ACC112 (cell line): ENCODE measurements at regions not wholly inside any gene's neighbourhood (a gene's known extent, or its start where the extent isn't known, plus 50 kb on each side); places are given as distances from the start of the nearest gene placed in this dataset.

Experiments used
- H2AFZ ChIP-seq: fragments of 200-600 bp; sonication (generic); one replicate; pipeline ENCODE4 v1.6.0; 2017; ENCODE audit warnings: antibody characterized with exemption, low read length; ENCODE audit not compliant: unreplicated experiment
- H3K27ac ChIP-seq: fragments of 200-600 bp; sonication (generic); 2 replicates; pipeline ENCODE4 v1.5.1; 2014; ENCODE audit warnings: low read depth, mild to moderate bottlenecking, antibody characterized with exemption, low read length, moderate library complexity
- H3K27me3 ChIP-seq: fragments of 200-600 bp; sonication (generic); 2 replicates; pipeline ENCODE4 v1.6.1; 2014; ENCODE audit warnings: mild to moderate bottlenecking, antibody characterized with exemption, low read length, moderate library complexity, mixed read lengths; ENCODE audit not compliant: insufficient read depth
- H3K36me3 ChIP-seq: fragments of 200-600 bp; sonication (generic); 2 replicates; pipeline ENCODE4 v1.6.1; 2016; ENCODE audit warnings: mild to moderate bottlenecking, antibody characterized with exemption, low read length, moderate library complexity, mixed read lengths; ENCODE audit not compliant: insufficient read depth
- H3K4me1 ChIP-seq: fragments of 200-600 bp; sonication (generic); one replicate; pipeline ENCODE4 v1.6.1; 2016; ENCODE audit warnings: low read length, mixed read lengths; ENCODE audit not compliant: insufficient read depth, unreplicated experiment, control insufficient read depth
- H3K4me3 ChIP-seq: fragments of 200-600 bp; sonication (generic); 2 replicates; pipeline ENCODE4 v1.5.1; 2014; ENCODE audit warnings: mild to moderate bottlenecking, low read depth, low read length
- H3K79me2 ChIP-seq: fragments of 200-600 bp; sonication (generic); one replicate; pipeline ENCODE4 v1.6.0; 2016; ENCODE audit warnings: low read length; ENCODE audit not compliant: control insufficient read depth, unreplicated experiment, insufficient read depth

- peaks cover 16% of the 10 kb centered on the region for H3K79me2 ChIP-seq
- no peaks in the 10 kb centered on the region for H3K27me3 ChIP-seq
- H3K4me3 ChIP-seq = no peak overlapping the region
- no peaks in the 10 kb centered on the region for H3K36me3 ChIP-seq
- H2AFZ ChIP-seq = no peak overlapping the region
- H3K27ac ChIP-seq = no peak overlapping the region
- H3K4me1 ChIP-seq = no peaks in the 10 kb centered on the region
Measured at GRCh38 chr11:19478891-19479290, 233.7 kb upstream of the NAV2 start.

GRCh38 chr11:19474954-19475721 lies 234.4 kb upstream of the E2F8 start:
- Histone ChIP-seq H3K27ac (no peak overlapping the region), H3K27me3 (no peaks in the 10 kb centered on the region), H3K36me3 (no peaks in the 10 kb centered on the region)

DNA sequence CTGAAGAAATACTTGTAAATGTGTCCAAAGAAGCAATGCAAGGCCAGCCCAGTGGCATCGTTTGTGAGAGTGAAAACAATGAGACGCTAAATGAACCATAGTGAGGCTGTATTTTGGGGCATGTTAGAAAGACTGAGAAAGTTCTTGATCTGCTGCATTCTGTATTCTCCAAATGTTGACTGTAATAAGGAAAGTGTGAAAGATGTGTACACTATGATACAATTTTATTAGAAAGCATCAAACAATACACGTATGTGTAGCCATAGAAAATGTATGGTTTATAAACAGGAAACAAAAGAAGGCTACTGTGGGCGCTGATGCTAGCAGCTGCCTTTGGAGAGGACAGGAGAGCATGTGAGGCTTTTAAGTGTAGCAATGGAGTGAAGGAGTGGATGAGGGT lies 233.5 kb upstream of the E2F8 start:
- Histone ChIP-seq H3K4me1 (peaks cover 4% of the 10 kb centered on the region), H2AFZ (no peak overlapping the region), H3K27ac (no peak overlapping the region), H3K79me2 (peaks cover 13% of the 10 kb centered on the region), H3K36me3 (no peaks in the 10 kb centered on the region), H3K27me3 (no peaks in the 10 kb centered on the region), H3K4me3 (no peak overlapping the region)

More at GRCh38 chr11:19474954-19475721, 234.4 kb upstream of the E2F8 start:
- Histone ChIP-seq H3K4me1 (peaks cover 4% of the 10 kb centered on the region), H2AFZ (no peak overlapping the region), H3K4me3 (no peak overlapping the region), H3K79me2 (peaks cover 9% of the 10 kb centered on the region)

GRCh38 chr11:19472679-19473078 lies 231.9 kb upstream of the E2F8 start:
- Histone ChIP-seq H3K27me3 (no peaks in the 10 kb centered on the region), H2AFZ (no peak overlapping the region), H3K36me3 (peaks cover 2% of the 10 kb centered on the region; the same call in 1 of the 2 replicates), H3K79me2 (peaks cover 18% of the 10 kb centered on the region), H3K4me1 (peaks cover 4% of the 10 kb centered on the region), H3K4me3 (no peak overlapping the region), H3K27ac (no peak overlapping the region)

DNA sequence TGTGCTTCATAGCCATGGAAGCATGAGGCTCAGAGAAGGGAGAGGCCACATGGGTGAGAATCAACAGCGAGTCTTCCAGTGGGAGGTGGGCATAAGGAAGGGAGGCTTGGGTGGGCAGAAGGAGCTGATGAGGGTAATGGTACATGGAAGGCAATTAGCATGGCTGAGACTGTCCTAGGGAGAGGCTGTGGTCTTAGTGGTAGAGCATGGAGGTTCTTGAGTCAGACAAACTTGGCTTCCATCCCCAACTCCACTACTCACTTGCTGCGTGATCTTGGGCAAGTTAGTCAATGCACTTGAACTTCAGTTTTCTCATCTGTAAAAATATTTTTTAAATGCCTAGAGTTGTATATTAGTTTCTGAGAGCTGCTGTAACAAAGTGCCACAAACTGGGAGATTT lies 227.2 kb upstream of the E2F8 start:
- Histone ChIP-seq H3K4me1 (peaks cover 4% of the 10 kb centered on the region), H3K27me3 (no peaks in the 10 kb centered on the region), H2AFZ (no peak overlapping the region), H3K79me2 (peaks cover 38% of the 10 kb centered on the region), H3K27ac (no peak overlapping the region), H3K4me3 (no peak overlapping the region), H3K36me3 (peaks cover 13% of the 10 kb centered on the region; the same call in 1 of the 2 replicates)

DNA sequence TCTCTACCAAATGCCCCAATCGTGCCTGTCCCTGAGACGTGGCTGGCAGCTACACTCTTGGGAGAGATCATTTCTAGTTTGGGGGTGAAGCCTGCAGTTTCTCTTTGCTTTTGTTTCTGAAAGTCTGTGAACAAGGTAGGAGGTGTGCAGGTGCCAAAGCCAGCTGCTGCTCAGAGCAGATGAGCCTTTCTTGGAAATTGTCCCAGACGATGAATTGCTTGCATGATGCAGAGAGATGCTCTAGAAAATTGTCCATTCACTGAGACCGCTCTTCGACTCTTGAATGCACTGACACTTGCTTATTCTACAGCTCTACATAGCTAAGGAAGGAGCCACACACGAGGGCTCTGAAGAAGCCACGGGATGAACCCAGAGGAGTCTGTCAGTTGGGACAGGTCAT lies 225.6 kb upstream of the E2F8 start:
- no peaks in the 10 kb centered on the region for H3K27me3 ChIP-seq
- no peak overlapping the region for H3K27ac ChIP-seq
- peaks cover 51% of the 10 kb centered on the region for H3K79me2 ChIP-seq
- H3K4me1 ChIP-seq = peaks cover 3% of the 10 kb centered on the region
- H3K36me3 ChIP-seq = peaks cover 13% of the 10 kb centered on the region; the same call in 1 of the 2 replicates
- H2AFZ ChIP-seq = no peak overlapping the region
- no peak overlapping the region for H3K4me3 ChIP-seq

- no peak overlapping the region for H3K4me3 ChIP-seq
- peaks cover 15% of the 10 kb centered on the region for H3K4me1 ChIP-seq
- no peak overlapping the region for H3K27ac ChIP-seq
- H3K36me3 ChIP-seq = peaks cover 13% of the 10 kb centered on the region; the same call in 1 of the 2 replicates
- no peaks in the 10 kb centered on the region for H3K27me3 ChIP-seq
- peaks cover 54% of the 10 kb centered on the region for H3K79me2 ChIP-seq
- H2AFZ ChIP-seq = no peak overlapping the region
Measured at GRCh38 chr11:19463976-19464375, 223.2 kb upstream of the E2F8 start.

DNA sequence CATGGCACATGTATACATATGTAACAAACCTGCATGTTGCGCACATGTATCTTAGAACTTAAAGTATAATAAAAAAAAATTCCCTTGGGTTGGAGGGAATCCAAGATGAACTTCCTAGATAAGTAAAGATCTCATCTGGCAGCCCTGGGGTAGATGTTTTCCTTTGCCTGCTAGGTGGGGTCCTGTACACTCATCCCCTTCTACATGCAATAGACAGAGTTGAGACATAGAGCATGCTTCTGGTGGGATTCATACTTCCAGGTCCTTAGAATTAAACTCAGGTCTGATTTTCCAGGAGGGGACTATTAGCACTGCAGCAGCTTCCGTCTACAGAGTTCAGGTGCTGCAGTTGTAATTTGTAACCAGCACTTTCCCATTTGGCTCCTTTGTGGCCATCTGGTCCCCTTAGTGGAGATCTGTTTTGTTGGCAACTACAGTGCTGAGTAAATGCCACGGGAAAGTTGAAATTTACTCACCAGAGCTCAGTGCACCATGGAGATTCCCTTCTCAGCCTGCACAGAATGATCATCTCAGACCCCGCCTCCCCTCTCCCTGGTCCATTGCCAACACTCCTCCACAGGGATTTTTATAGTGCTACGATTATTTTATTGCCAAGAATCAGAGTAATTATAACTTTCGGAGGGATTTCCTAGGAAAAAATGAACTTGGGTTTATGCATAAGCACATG lies 220.1 kb upstream of the E2F8 start:
- no peak overlapping the region for H3K4me3 ChIP-seq
- peaks cover 30% of the 10 kb centered on the region for H3K4me1 ChIP-seq
- no peaks in the 10 kb centered on the region for H3K27me3 ChIP-seq
- H2AFZ ChIP-seq = no peak overlapping the region
- H3K36me3 ChIP-seq = no peaks in the 10 kb centered on the region
- no peak overlapping the region; the same call in 1 of the 2 replicates for H3K27ac ChIP-seq
- H3K79me2 ChIP-seq = peaks cover 53% of the 10 kb centered on the region

DNA sequence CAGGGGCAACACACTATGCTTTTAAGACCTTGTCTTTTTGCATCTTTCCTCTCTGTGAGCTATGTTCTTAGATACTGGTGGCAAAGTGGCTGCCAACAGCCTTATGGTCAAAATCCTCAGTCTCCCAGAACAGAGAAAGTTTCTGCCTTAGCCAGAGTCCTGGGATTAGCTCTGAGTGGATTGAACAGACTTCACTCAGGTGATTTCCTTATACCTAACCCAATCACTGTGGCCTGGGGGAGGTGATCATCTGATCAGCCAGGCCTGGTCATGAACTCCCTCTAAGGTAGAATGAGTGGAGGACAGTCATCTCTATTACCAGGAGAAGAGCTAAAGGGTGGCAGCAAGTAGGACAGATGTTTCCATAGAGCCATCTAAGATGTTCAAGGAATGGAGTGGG lies 218.5 kb upstream of the E2F8 start:
- peaks cover 58% of the 10 kb centered on the region for H3K79me2 ChIP-seq
- H3K4me1 ChIP-seq = peaks cover 44% of the 10 kb centered on the region
- H3K27ac ChIP-seq = no peak overlapping the region
- no peak overlapping the region for H3K4me3 ChIP-seq
- no peak overlapping the region for H2AFZ ChIP-seq
- H3K36me3 ChIP-seq = no peaks in the 10 kb centered on the region
- H3K27me3 ChIP-seq = no peaks in the 10 kb centered on the region

- Histone ChIP-seq H3K4me1 (peaks cover 48% of the 10 kb centered on the region), H3K27ac (no peak overlapping the region), H3K36me3 (no peaks in the 10 kb centered on the region)
Measured at GRCh38 chr11:19458721-19459120, 218.0 kb upstream of the E2F8 start.

DNA sequence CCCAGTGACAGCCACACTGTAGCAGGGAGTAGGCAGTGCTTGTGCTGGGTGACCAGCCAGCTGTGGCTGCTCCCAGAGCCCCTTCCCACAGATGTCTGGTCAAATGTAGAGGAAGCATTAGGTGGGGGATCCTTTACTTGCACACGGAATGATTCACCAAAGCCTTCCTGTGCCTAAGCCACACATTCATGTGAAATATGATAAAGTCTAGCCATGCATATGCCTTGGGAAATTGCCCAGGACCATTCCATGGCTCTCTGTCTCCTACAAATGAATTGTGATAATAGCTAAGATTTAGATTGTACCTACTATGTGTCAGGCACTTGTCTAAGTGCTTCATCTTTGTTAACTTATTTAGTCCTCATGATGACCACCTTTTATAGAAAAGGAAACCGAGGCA lies 217.5 kb upstream of the E2F8 start:
- H3K27me3 ChIP-seq = no peaks in the 10 kb centered on the region
- no peak overlapping the region for H3K27ac ChIP-seq

More at GRCh38 chr11:19458721-19459120, 218.0 kb upstream of the E2F8 start:
- H2AFZ ChIP-seq = no peak overlapping the region
- no peak overlapping the region for H3K4me3 ChIP-seq
- peaks cover 54% of the 10 kb centered on the region for H3K79me2 ChIP-seq
- no peaks in the 10 kb centered on the region for H3K27me3 ChIP-seq

More for the DNA sequence above, 217.5 kb upstream of the E2F8 start:
- Histone ChIP-seq H2AFZ (no peak overlapping the region), H3K4me3 (no peak overlapping the region), H3K79me2 (peaks cover 49% of the 10 kb centered on the region), H3K4me1 (peaks cover 53% of the 10 kb centered on the region), H3K36me3 (no peaks in the 10 kb centered on the region)
